Superior temporal gyrus (tissue), 1 donor: ENCODE measurements at regions not wholly inside any gene's neighbourhood (a gene's known extent, or its start where the extent isn't known, plus 50 kb on each side); places are given as distances from the start of the nearest gene placed in this dataset.

ENCODE experiments used
- DNase-seq: peaks from one replicate; pipeline ENCODE4 v3.0.0-alpha.2; 2016; ENCODE audit errors: extremely low spot score

DNA sequence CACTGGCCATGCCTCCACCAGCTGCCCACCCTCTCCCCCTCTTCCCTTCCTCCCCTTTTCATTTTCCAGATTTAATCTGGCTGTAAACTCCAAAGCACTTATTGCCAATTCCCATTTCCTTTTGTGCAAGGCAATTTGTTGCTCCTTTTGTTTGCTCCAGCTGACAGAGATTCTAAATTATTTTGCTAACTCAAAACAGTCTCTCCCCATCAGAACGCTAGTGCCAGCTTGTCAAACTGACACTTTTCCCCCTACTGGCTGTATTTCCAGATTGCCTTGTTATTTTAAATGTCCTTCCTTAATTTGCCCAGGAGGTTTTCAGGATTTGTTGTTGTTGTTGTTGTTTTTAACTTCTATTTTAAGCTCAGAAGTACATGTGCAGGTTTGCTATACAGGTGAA is 57.0 kb upstream of the PAK1 start:
- DNase-seq: no peak

DNA sequence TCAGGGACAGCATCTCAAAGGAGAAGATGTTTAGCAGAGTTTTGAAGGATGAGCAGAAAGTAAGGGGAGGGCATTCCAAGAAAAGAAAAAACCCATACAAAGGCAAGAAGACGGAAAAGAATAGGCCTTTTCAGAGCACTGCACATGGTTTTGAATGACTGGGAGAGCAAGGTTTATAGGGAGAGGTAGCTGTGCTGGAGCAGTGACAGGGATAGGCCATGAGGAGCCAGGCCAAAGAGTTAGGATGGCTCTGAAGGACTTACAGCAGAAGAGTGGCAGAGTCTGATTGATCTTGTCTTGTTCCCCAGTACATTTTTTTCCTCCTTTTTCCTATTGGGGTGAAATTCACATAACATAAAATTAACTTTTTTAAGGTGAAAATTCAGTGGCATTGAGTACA is 55.8 kb upstream of the PAK1 start:
- DNase-seq: no peak

DNA sequence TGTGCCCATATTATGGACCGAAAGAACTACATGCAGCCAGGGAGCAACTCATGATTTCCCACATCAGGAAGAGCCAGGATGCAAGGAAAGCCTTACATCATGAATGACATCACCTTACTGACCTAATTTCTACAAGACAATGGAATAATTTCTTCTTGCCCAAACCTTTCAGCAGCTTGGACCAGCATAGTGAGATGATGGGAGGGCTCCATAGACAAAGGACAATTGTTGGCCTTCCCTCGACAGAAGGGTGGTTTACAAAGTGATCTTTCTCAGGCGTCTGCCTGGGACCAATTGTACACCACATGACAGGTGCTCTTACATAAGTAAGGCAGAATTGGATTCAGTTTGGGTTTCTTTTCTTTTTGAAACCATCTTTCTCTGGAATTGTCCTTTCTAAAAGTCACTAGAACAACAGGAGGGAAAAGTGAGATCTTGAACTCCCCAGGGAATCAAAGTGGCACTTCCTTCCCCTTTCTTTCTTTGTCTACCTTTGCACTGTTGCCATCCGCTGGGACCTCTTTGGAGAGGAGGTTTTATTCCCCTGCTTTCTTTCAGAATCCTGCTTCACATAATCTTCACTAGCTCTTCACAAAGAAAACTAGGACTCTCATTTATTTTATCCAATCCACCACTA is 51.7 kb upstream of the PAK1 start:
- peak; percentile 74 for DNase-seq

DNA sequence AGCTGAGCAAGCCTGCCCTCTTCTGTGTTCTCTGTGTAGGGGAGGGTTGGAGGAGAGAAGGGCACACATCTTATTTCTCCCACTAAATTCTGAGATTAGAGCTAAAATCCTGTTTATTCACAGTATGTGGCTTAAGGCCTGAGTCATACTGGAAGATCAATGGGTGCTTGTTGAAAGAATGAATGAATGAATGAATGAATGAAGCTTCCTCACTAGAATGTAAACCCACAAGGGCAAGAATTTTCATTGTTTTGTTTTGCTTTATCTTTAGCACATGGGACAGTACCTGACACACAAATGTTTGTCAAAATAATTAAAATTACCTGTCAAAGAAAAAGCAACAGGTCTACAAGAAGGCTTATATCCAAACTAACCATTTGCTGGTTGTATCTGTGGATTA is 50.6 kb upstream of the PAK1 start:
- no peak for DNase-seq

DNA sequence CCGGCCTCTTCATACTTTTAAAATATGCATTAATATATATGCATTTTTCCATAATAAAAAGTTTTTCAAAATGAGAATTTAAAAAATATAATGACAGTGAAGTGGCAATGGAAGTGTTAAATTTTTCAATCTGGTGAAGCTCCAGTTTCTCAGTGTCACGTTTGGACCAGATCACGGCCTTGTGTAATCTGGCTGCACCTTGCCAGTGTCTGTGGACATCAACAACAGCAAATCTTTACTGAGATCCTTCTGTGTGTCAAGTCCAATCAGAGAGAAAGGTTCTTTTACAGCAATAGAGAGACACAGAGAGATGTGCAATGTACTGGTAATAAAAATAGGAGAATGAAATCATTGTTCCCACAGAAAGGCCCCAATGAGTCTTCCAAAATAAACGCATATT is 49.8 kb upstream of the PAK1 start:
- DNase-seq: no peak
